ENCODE measurements at regions not wholly inside any gene's neighbourhood (a gene's known extent, or its start where the extent isn't known, plus 50 kb on each side); places are given as distances from the start of the nearest gene placed in this dataset.

DNA sequence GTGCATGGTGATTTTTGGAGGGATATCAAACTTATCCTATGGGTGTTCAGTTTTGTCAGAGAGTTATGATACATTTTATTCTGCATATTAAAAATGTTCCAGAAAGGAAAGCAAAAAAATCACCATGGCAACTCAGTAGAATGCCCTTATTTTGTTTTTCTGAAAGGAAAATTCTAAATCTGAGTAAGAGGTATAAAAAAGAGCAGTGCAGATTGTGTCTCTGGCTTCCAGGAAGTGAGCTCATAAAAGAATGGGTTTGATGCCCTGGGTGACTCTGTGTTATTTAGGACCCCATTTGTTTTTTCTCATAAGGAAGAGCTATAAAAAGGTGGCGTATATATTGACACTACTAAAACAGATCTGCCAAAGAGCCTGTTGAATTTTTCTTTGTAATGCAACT, 128.8 kb downstream of the UCHL1 start:
- H2AFZ ChIP-seq (ENCODE audit: low read length), result no peak overlapping the region
- no peaks in the 10 kb centered on the region for H3K9me2 ChIP-seq (replicated peaks; ENCODE audit: insufficient read depth, low read length)
- H3K79me2 ChIP-seq (ENCODE audit: low read length), result no peaks in the 10 kb centered on the region
- DNase-seq, result no peak
- no peaks in the 10 kb centered on the region for H3K36me3 ChIP-seq (ENCODE audit: insufficient read depth, low read length)
- H3K4me2 ChIP-seq (ENCODE audit: low read depth, low read length, poor library complexity, severe bottlenecking), result no peak overlapping the region
- no peak overlapping the region for H3K27ac ChIP-seq (ENCODE audit: low read length)
- H3K27me3 ChIP-seq (ENCODE audit: low read length), result no peaks in the 10 kb centered on the region
- no peaks in the 10 kb centered on the region for H4K20me1 ChIP-seq (ENCODE audit: insufficient read depth, low read depth, low read length)
- no peak overlapping the region for H3K4me3 ChIP-seq (ENCODE audit: low read length)
- H3K4me1 ChIP-seq (ENCODE audit: low read length), result no peaks in the 10 kb centered on the region
- H3K9me3 ChIP-seq (ENCODE audit: low read length), result no peaks in the 10 kb centered on the region
- H3K9ac ChIP-seq (ENCODE audit: low read length), result no peak overlapping the region

GRCh38 chr4:41388080-41388479, 131.4 kb downstream of the UCHL1 start:
- no peaks in the 10 kb centered on the region for H3K9me2 ChIP-seq (replicated peaks; ENCODE audit: insufficient read depth, low read length)
- H3K4me3 ChIP-seq (ENCODE audit: low read length), result no peak overlapping the region
- H2AFZ ChIP-seq (ENCODE audit: low read length), result no peak overlapping the region
- no peak overlapping the region for H3K27ac ChIP-seq (ENCODE audit: low read length)
- H3K4me1 ChIP-seq (ENCODE audit: low read length), result no peaks in the 10 kb centered on the region
- H4K20me1 ChIP-seq (ENCODE audit: insufficient read depth, low read depth, low read length), result no peaks in the 10 kb centered on the region
- H3K36me3 ChIP-seq (ENCODE audit: insufficient read depth, low read length), result no peaks in the 10 kb centered on the region
- no peak for DNase-seq
- no peak overlapping the region for H3K4me2 ChIP-seq (ENCODE audit: low read depth, low read length, poor library complexity, severe bottlenecking)
- no peaks in the 10 kb centered on the region for H3K27me3 ChIP-seq (ENCODE audit: low read length)
- H3K9ac ChIP-seq (ENCODE audit: low read length), result no peak overlapping the region
- H3K79me2 ChIP-seq (ENCODE audit: low read length), result no peaks in the 10 kb centered on the region
- H3K9me3 ChIP-seq (ENCODE audit: low read length), result no peaks in the 10 kb centered on the region

DNA sequence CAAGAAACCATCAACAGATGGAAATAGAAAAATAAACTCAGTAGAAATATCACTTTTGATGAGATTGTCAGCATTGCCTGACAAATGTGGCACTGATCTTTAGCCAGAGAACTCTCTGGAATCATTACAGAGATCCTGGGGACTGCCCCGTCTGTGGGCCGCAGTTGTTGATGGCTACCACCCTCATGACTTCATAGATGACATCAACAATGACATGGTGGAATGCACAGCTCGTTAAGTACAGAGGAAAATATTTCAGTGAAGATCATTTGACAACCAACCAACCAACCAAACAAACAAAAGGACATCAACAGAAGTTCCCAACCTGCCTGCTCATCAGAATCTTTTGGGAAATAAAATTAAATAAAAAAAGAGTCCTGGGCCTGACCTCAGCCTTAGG, 132.6 kb downstream of the UCHL1 start:
- DNase-seq, result no peak
- Histone ChIP-seq H4K20me1 (ENCODE audit: insufficient read depth, low read depth, low read length) (no peaks in the 10 kb centered on the region), H3K9me2 (replicated peaks; ENCODE audit: insufficient read depth, low read length) (no peaks in the 10 kb centered on the region), H3K9ac (ENCODE audit: low read length) (no peak overlapping the region), H3K9me3 (ENCODE audit: low read length) (no peaks in the 10 kb centered on the region), H3K4me3 (ENCODE audit: low read length) (no peak overlapping the region), H3K79me2 (ENCODE audit: low read length) (no peaks in the 10 kb centered on the region), H3K4me2 (ENCODE audit: low read depth, low read length, poor library complexity, severe bottlenecking) (no peak overlapping the region), H3K27me3 (ENCODE audit: low read length) (no peaks in the 10 kb centered on the region), H2AFZ (ENCODE audit: low read length) (no peak overlapping the region), H3K27ac (ENCODE audit: low read length) (no peak overlapping the region), H3K4me1 (ENCODE audit: low read length) (no peaks in the 10 kb centered on the region), H3K36me3 (ENCODE audit: insufficient read depth, low read length) (no peaks in the 10 kb centered on the region)

DNA sequence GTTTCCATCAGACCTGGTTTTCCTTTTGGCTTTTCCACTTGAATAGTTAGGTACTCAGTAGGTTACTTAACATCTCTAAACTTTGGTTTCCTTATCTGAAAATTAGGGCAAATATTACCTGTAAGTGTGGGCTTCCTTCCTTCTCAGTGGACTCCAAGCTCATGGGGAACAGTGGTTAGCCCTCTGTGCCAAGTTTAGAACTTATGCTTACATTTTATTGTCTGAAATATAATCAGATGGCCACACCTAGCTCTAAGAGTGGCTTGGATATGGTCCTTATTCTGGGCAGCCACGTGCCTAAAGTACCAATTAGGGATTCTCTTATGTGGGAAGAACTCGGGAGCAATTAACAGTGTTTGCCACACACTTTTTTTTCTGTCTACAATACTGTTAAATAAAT, 133.9 kb downstream of the UCHL1 start:
- Histone ChIP-seq H3K9ac (ENCODE audit: low read length) (no peak overlapping the region), H2AFZ (ENCODE audit: low read length) (no peak overlapping the region), H3K27ac (ENCODE audit: low read length) (no peak overlapping the region), H3K4me2 (ENCODE audit: low read depth, low read length, poor library complexity, severe bottlenecking) (no peak overlapping the region), H4K20me1 (ENCODE audit: insufficient read depth, low read depth, low read length) (no peaks in the 10 kb centered on the region), H3K27me3 (ENCODE audit: low read length) (no peaks in the 10 kb centered on the region), H3K9me2 (replicated peaks; ENCODE audit: insufficient read depth, low read length) (no peaks in the 10 kb centered on the region), H3K9me3 (ENCODE audit: low read length) (no peaks in the 10 kb centered on the region), H3K79me2 (ENCODE audit: low read length) (no peaks in the 10 kb centered on the region), H3K4me3 (ENCODE audit: low read length) (no peak overlapping the region), H3K36me3 (ENCODE audit: insufficient read depth, low read length) (no peaks in the 10 kb centered on the region), H3K4me1 (ENCODE audit: low read length) (no peaks in the 10 kb centered on the region)
- DNase-seq, result peak; percentile 28

GRCh38 chr4:41391271-41391670, 134.5 kb downstream of the UCHL1 start:
- Histone ChIP-seq H3K9me2 (replicated peaks; ENCODE audit: insufficient read depth, low read length) (no peaks in the 10 kb centered on the region), H3K79me2 (ENCODE audit: low read length) (no peaks in the 10 kb centered on the region), H3K9me3 (ENCODE audit: low read length) (no peaks in the 10 kb centered on the region), H3K36me3 (ENCODE audit: insufficient read depth, low read length) (no peaks in the 10 kb centered on the region), H2AFZ (ENCODE audit: low read length) (no peak overlapping the region), H3K4me1 (ENCODE audit: low read length) (no peaks in the 10 kb centered on the region), H3K9ac (ENCODE audit: low read length) (no peak overlapping the region), H3K27me3 (ENCODE audit: low read length) (no peaks in the 10 kb centered on the region), H4K20me1 (ENCODE audit: insufficient read depth, low read depth, low read length) (no peaks in the 10 kb centered on the region), H3K4me3 (ENCODE audit: low read length) (no peak overlapping the region), H3K27ac (ENCODE audit: low read length) (no peak overlapping the region), H3K4me2 (ENCODE audit: low read depth, low read length, poor library complexity, severe bottlenecking) (no peak overlapping the region)
- DNase-seq, result no peak

DNA sequence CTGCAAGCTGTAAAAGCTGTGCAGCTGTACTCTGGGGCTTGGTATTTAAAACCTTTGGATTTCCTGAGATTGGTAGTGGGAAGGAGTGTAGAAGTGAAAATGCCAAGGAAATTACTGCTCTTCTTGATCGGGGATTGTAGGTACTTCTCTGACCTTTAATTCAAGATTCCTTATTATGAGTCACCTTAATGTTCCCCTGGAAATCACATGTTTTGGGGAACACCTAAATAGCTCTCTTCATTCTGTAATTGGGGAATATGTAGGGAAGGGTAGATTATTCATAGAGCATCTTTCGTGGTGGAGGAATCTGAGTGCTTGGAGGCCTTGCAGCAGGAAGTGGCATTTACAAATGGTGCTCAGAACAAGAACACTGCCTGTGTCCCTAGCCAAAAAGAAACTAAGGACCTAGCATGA, 137.8 kb downstream of the UCHL1 start:
- no peak overlapping the region for H3K9ac ChIP-seq (ENCODE audit: low read length)
- no peaks in the 10 kb centered on the region for H3K9me2 ChIP-seq (replicated peaks; ENCODE audit: insufficient read depth, low read length)
- H3K79me2 ChIP-seq (ENCODE audit: low read length), result no peaks in the 10 kb centered on the region
- no peak overlapping the region for H2AFZ ChIP-seq (ENCODE audit: low read length)
- H3K36me3 ChIP-seq (ENCODE audit: insufficient read depth, low read length), result no peaks in the 10 kb centered on the region
- H3K4me2 ChIP-seq (ENCODE audit: low read depth, low read length, poor library complexity, severe bottlenecking), result no peak overlapping the region
- H3K27me3 ChIP-seq (ENCODE audit: low read length), result no peaks in the 10 kb centered on the region
- no peak overlapping the region for H3K27ac ChIP-seq (ENCODE audit: low read length)
- H4K20me1 ChIP-seq (ENCODE audit: insufficient read depth, low read depth, low read length), result no peaks in the 10 kb centered on the region
- H3K9me3 ChIP-seq (ENCODE audit: low read length), result no peaks in the 10 kb centered on the region
- DNase-seq, result peak; percentile 20
- no peaks in the 10 kb centered on the region for H3K4me1 ChIP-seq (ENCODE audit: low read length)
- H3K4me3 ChIP-seq (ENCODE audit: low read length), result no peak overlapping the region

GRCh38 chr4:41396214-41396613, 139.5 kb downstream of the UCHL1 start:
- H3K36me3 ChIP-seq (ENCODE audit: insufficient read depth, low read length), result no peaks in the 10 kb centered on the region
- no peaks in the 10 kb centered on the region for H3K9me2 ChIP-seq (replicated peaks; ENCODE audit: insufficient read depth, low read length)
- H2AFZ ChIP-seq (ENCODE audit: low read length), result no peak overlapping the region
- no peaks in the 10 kb centered on the region for H4K20me1 ChIP-seq (ENCODE audit: insufficient read depth, low read depth, low read length)
- H3K9me3 ChIP-seq (ENCODE audit: low read length), result no peaks in the 10 kb centered on the region
- no peak overlapping the region for H3K4me2 ChIP-seq (ENCODE audit: low read depth, low read length, poor library complexity, severe bottlenecking)
- no peak overlapping the region for H3K9ac ChIP-seq (ENCODE audit: low read length)
- H3K27ac ChIP-seq (ENCODE audit: low read length), result no peak overlapping the region
- H3K79me2 ChIP-seq (ENCODE audit: low read length), result no peaks in the 10 kb centered on the region
- no peak overlapping the region for H3K4me3 ChIP-seq (ENCODE audit: low read length)
- DNase-seq, result no peak
- no peaks in the 10 kb centered on the region for H3K27me3 ChIP-seq (ENCODE audit: low read length)
- H3K4me1 ChIP-seq (ENCODE audit: low read length), result no peaks in the 10 kb centered on the region

GRCh38 chr4:41396869-41397268, 140.1 kb downstream of the UCHL1 start:
- Histone ChIP-seq H3K36me3 (ENCODE audit: insufficient read depth, low read length) (no peaks in the 10 kb centered on the region), H3K4me3 (ENCODE audit: low read length) (no peak overlapping the region), H3K27me3 (ENCODE audit: low read length) (no peaks in the 10 kb centered on the region), H3K27ac (ENCODE audit: low read length) (no peak overlapping the region), H3K9me3 (ENCODE audit: low read length) (no peaks in the 10 kb centered on the region), H3K4me2 (ENCODE audit: low read depth, low read length, poor library complexity, severe bottlenecking) (no peak overlapping the region), H3K4me1 (ENCODE audit: low read length) (no peaks in the 10 kb centered on the region), H3K9ac (ENCODE audit: low read length) (no peak overlapping the region), H2AFZ (ENCODE audit: low read length) (no peak overlapping the region), H4K20me1 (ENCODE audit: insufficient read depth, low read depth, low read length) (no peaks in the 10 kb centered on the region), H3K9me2 (replicated peaks; ENCODE audit: insufficient read depth, low read length) (no peaks in the 10 kb centered on the region), H3K79me2 (ENCODE audit: low read length) (no peaks in the 10 kb centered on the region)
- no peak for DNase-seq

DNA sequence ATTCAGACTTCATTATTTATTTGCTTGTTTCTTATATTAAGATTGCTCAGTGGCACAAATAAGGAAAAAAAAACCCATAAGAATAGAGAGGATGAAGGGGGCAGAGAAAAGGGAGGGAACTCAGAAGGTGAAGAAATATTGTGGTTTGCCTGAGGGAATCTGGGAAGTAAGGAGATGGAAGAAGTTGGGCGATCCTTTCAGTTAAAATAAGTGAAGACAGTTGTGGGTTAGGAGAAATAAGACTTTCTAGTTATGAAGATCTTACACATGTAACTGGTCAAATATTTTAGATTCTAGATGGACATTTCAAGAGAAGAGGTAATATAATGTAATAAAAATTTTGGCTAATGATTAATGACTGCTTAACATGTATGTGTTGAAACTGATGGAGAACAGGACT, 138.7 kb upstream of the LIMCH1 start:
- no peaks in the 10 kb centered on the region for H3K9me3 ChIP-seq (ENCODE audit: low read length)
- no peak overlapping the region for H3K27ac ChIP-seq (ENCODE audit: low read length)
- no peaks in the 10 kb centered on the region for H3K79me2 ChIP-seq (ENCODE audit: low read length)
- H4K20me1 ChIP-seq (ENCODE audit: insufficient read depth, low read depth, low read length), result no peaks in the 10 kb centered on the region
- H3K4me1 ChIP-seq (ENCODE audit: low read length), result no peaks in the 10 kb centered on the region
- H3K36me3 ChIP-seq (ENCODE audit: insufficient read depth, low read length), result no peaks in the 10 kb centered on the region
- no peak overlapping the region for H3K4me3 ChIP-seq (ENCODE audit: low read length)
- no peak overlapping the region for H3K9ac ChIP-seq (ENCODE audit: low read length)
- H3K27me3 ChIP-seq (ENCODE audit: low read length), result no peaks in the 10 kb centered on the region
- H3K9me2 ChIP-seq (replicated peaks; ENCODE audit: insufficient read depth, low read length), result no peaks in the 10 kb centered on the region
- H2AFZ ChIP-seq (ENCODE audit: low read length), result no peak overlapping the region
- no peak overlapping the region for H3K4me2 ChIP-seq (ENCODE audit: low read depth, low read length, poor library complexity, severe bottlenecking)
- no peak for DNase-seq
